ENCODE measurements at regions not wholly inside any gene's neighbourhood (a gene's known extent, or its start where the extent isn't known, plus 50 kb on each side); places are given as distances from the start of the nearest gene placed in this dataset.

DNA sequence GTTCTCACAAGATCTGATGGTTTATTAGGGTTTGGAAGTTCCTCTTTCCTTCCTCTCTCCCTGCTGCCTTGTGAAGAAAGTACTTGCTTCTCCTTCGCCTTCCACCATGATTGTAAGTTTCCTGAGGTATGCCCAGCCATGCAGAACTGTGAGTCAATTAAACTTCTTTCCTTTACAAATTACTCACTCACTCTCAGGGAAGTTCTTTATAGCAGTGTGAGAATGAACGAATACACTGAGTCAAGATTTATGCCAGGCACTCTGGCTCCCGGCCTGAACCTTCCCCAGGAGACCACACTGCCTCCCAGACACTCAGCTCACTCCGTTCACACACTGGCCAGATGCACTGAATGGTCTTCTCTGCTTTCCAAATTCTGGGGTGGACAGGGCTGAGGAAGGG lies 308.3 kb upstream of the AJAP1 start:
- H3K9ac ChIP-seq (ENCODE audit: low read depth in 1 of 2, low read length in 2 of 2) = no peak overlapping the region
- H3K27ac ChIP-seq (ENCODE audit: low read depth in 2 of 2, low read length in 2 of 2) = no peak overlapping the region
- H3K27me3 ChIP-seq (ENCODE audit: control insufficient read depth in 2 of 2, insufficient read depth in 2 of 2, low read length in 2 of 2) = no peaks in the 10 kb centered on the region
- no peaks in the 10 kb centered on the region for H3K4me1 ChIP-seq (ENCODE audit: control insufficient read depth in 2 of 2, insufficient read depth in 2 of 2, low read length in 2 of 2)
- no peak overlapping the region for H3K4me3 ChIP-seq (ENCODE audit: low read length in 2 of 2)
- no peaks in the 10 kb centered on the region for H3K9me3 ChIP-seq (ENCODE audit: control insufficient read depth in 2 of 2, low read length in 2 of 2)
- H3K36me3 ChIP-seq (ENCODE audit: control insufficient read depth in 2 of 2, insufficient read depth in 2 of 2, low read length in 2 of 2) = no peaks in the 10 kb centered on the region

DNA sequence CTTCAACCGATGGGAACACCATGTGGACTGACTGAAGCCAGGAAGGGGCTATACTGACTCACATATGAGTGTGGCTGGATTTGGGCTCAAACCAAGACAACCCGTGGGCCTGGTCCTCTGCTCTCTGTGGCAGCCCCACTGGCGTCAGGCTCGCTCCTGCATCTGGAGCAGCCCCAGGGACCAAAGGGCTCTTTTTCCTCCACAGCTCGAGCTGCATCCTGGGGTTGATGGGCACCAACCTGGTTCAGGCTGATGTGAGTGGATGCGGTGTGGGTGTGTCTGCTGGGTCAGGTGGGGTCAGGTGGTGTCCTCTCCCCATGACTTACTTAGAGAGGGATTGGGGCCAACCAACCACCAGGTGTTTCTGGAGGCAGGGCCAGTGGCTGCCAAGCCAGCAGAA lies 303.0 kb upstream of the AJAP1 start:
- H3K36me3 ChIP-seq (ENCODE audit: control insufficient read depth in 2 of 2, insufficient read depth in 2 of 2, low read length in 2 of 2) = no peaks in the 10 kb centered on the region
- no peak overlapping the region for H3K27ac ChIP-seq (ENCODE audit: low read depth in 2 of 2, low read length in 2 of 2)
- no peaks in the 10 kb centered on the region for H3K4me1 ChIP-seq (ENCODE audit: control insufficient read depth in 2 of 2, insufficient read depth in 2 of 2, low read length in 2 of 2)
- H3K9me3 ChIP-seq (ENCODE audit: control insufficient read depth in 2 of 2, low read length in 2 of 2) = no peaks in the 10 kb centered on the region
- no peak overlapping the region for H3K4me3 ChIP-seq (ENCODE audit: low read length in 2 of 2)
- no peak overlapping the region for H3K9ac ChIP-seq (ENCODE audit: low read depth in 1 of 2, low read length in 2 of 2)
- H3K27me3 ChIP-seq (ENCODE audit: control insufficient read depth in 2 of 2, insufficient read depth in 2 of 2, low read length in 2 of 2) = no peaks in the 10 kb centered on the region

DNA sequence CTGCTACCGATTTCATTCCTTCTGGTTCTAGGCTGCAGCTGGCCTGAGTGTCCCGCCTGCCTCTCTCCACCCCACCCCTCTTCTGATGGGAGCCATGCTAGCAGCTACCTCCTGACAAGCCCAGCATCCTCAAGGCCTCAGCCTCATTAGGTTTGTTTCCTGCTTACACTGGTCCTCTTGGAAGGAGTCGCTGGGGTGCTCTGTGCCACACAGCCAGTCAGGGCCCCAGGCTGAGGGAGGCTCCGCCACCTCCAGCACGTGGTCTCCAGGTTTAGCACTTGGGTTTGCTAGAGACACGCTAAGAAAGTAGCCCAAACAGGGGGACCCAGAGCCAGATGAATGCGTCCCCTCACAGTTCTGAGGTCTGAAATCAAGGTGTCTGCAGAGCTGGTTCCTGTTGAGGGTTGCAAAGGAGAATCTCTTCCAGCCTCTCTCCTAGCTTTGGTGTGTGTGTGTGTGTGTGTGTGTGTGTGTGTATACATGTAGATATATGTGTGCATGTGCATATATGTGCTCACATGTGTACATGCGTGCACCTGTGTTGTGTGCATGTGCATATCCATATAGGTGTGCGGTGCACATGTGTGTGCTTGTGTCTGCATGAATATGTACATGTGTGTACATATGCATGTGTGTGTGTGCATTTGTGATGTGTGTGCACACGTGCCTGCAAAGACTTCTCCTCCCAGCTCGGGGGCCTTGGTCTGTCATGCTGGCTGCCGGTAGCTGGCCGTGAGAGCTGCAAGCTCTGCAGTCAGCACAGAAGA lies 301.1 kb upstream of the AJAP1 start:
- no peak overlapping the region for H3K9ac ChIP-seq (ENCODE audit: low read depth in 1 of 2, low read length in 2 of 2)
- H3K27ac ChIP-seq (ENCODE audit: low read depth in 2 of 2, low read length in 2 of 2) = no peak overlapping the region
- no peaks in the 10 kb centered on the region for H3K9me3 ChIP-seq (ENCODE audit: control insufficient read depth in 2 of 2, low read length in 2 of 2)
- H3K4me1 ChIP-seq (ENCODE audit: control insufficient read depth in 2 of 2, insufficient read depth in 2 of 2, low read length in 2 of 2) = no peaks in the 10 kb centered on the region
- H3K36me3 ChIP-seq (ENCODE audit: control insufficient read depth in 2 of 2, insufficient read depth in 2 of 2, low read length in 2 of 2) = no peaks in the 10 kb centered on the region
- no peaks in the 10 kb centered on the region for H3K27me3 ChIP-seq (ENCODE audit: control insufficient read depth in 2 of 2, insufficient read depth in 2 of 2, low read length in 2 of 2)
- H3K4me3 ChIP-seq (ENCODE audit: low read length in 2 of 2) = no peak overlapping the region

DNA sequence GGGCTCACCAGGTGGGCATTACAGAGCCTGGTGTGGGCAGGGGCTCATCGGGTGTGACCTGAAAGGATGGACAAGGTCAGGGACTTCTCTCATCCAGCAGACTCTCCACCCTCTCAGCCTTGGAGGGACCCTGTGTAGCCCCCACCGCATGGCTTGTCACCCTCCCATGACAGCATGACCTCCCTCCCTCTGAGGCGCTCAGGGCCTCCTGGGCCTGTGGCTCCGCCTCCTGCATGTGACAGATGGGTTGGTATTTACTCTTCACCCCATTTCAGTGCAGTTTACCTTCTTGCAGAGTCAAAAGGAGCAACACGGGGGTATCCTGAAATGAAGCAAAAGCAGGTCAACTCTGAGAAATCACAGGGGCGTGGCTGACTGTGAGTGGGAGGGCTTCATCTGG lies 298.6 kb upstream of the AJAP1 start:
- Histone ChIP-seq H3K27ac (ENCODE audit: low read depth in 2 of 2, low read length in 2 of 2) (no peak overlapping the region), H3K9me3 (ENCODE audit: control insufficient read depth in 2 of 2, low read length in 2 of 2) (no peaks in the 10 kb centered on the region), H3K4me1 (ENCODE audit: control insufficient read depth in 2 of 2, insufficient read depth in 2 of 2, low read length in 2 of 2) (no peaks in the 10 kb centered on the region), H3K36me3 (ENCODE audit: control insufficient read depth in 2 of 2, insufficient read depth in 2 of 2, low read length in 2 of 2) (no peaks in the 10 kb centered on the region), H3K4me3 (ENCODE audit: low read length in 2 of 2) (no peak overlapping the region), H3K9ac (ENCODE audit: low read depth in 1 of 2, low read length in 2 of 2) (no peak overlapping the region), H3K27me3 (ENCODE audit: control insufficient read depth in 2 of 2, insufficient read depth in 2 of 2, low read length in 2 of 2) (no peaks in the 10 kb centered on the region)

DNA sequence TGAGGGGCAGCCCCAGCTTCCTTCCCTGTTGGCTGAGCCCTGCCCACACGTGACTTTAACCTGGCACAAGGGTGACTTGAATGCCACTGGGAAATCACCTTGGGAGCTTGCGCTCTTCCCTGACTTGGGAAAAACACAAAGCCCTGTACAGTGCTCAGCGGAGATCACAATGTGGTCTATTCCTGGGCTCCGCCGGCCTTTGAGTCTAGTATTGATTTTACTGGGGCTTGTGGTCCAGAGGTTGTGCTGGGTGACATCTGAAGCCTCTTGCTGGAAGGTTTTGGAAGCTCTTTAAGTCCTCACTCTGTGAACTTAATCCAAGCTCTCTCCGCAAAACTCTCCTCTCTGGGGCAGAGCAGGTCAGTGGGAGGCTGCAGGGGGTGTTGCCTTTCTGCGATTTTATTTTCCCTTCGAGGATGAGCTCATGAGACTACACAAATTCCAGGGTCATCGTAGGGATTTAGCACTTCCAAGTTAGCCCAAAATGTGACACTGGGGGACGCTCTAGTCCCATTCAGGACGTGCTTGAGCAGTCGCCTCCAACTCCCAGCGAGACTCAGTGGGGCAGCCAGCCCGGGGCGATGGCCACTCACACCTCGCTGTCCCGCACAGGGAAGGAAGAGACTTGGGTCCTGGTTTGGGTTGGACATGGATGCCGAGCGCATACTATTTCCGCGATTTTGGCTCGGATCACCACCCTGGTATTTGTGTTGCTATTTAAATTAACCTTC lies 291.9 kb upstream of the AJAP1 start:
- Histone ChIP-seq H3K4me3 (ENCODE audit: low read length in 2 of 2) (no peak overlapping the region), H3K27me3 (ENCODE audit: control insufficient read depth in 2 of 2, insufficient read depth in 2 of 2, low read length in 2 of 2) (no peaks in the 10 kb centered on the region), H3K9ac (ENCODE audit: low read depth in 1 of 2, low read length in 2 of 2) (no peak overlapping the region), H3K36me3 (ENCODE audit: control insufficient read depth in 2 of 2, insufficient read depth in 2 of 2, low read length in 2 of 2) (no peaks in the 10 kb centered on the region), H3K4me1 (ENCODE audit: control insufficient read depth in 2 of 2, insufficient read depth in 2 of 2, low read length in 2 of 2) (no peaks in the 10 kb centered on the region), H3K9me3 (ENCODE audit: control insufficient read depth in 2 of 2, low read length in 2 of 2) (no peaks in the 10 kb centered on the region), H3K27ac (ENCODE audit: low read depth in 2 of 2, low read length in 2 of 2) (no peak overlapping the region)

DNA sequence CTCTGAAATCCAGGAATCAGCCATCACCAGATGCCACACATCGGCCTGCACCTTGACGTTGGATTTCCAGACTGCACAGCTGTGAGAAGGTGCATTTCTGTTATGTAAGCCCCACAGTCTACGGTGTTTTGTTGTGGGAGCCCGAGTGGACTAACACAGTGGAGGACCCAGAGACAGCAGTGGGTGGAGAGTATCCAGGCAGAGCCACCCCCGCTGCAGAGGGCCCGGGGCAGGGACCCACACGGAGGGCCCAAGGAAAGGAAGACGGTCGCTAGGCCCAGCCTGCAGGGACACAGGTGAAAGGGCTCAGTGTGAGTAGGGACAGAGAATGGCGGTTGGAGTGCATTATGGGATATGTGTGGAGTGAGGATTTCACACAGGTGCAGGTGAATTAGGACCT lies 288.3 kb upstream of the AJAP1 start:
- Histone ChIP-seq H3K9me3 (ENCODE audit: control insufficient read depth in 2 of 2, low read length in 2 of 2) (no peaks in the 10 kb centered on the region), H3K27ac (ENCODE audit: low read depth in 2 of 2, low read length in 2 of 2) (no peak overlapping the region), H3K4me3 (ENCODE audit: low read length in 2 of 2) (no peak overlapping the region), H3K9ac (ENCODE audit: low read depth in 1 of 2, low read length in 2 of 2) (no peak overlapping the region), H3K27me3 (ENCODE audit: control insufficient read depth in 2 of 2, insufficient read depth in 2 of 2, low read length in 2 of 2) (no peaks in the 10 kb centered on the region), H3K36me3 (ENCODE audit: control insufficient read depth in 2 of 2, insufficient read depth in 2 of 2, low read length in 2 of 2) (no peaks in the 10 kb centered on the region), H3K4me1 (ENCODE audit: control insufficient read depth in 2 of 2, insufficient read depth in 2 of 2, low read length in 2 of 2) (no peaks in the 10 kb centered on the region)

DNA sequence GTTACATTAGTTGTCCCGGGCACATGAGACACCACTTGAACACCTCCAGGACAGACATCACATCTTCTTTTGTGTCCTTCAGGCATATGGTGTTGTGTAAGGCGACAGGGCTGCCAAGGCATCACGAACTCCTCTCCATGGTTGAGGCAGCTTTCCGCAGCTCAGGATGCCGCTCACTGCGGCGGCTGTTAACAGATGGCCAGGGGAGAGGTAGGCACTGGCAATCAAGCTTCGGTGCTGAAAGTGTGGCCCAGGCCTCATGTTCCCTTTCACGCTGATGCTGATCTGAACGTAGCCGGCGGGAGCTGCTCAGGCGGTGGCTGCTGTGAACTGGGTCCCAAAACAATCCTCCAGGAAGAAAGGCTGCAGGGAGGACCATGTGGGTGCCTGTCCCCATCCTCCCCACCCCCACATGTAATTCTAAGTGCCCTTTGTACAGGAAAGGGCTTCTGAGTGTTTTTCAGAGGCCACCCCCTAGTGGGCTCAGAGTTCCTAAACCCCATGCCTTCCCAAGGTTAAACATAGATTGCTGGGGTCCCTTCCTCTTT lies 287.1 kb upstream of the AJAP1 start:
- H3K27me3 ChIP-seq (ENCODE audit: control insufficient read depth in 2 of 2, insufficient read depth in 2 of 2, low read length in 2 of 2) = no peaks in the 10 kb centered on the region
- H3K9me3 ChIP-seq (ENCODE audit: control insufficient read depth in 2 of 2, low read length in 2 of 2) = no peaks in the 10 kb centered on the region
- H3K27ac ChIP-seq (ENCODE audit: low read depth in 2 of 2, low read length in 2 of 2) = no peak overlapping the region
- H3K4me1 ChIP-seq (ENCODE audit: control insufficient read depth in 2 of 2, insufficient read depth in 2 of 2, low read length in 2 of 2) = no peaks in the 10 kb centered on the region
- no peak overlapping the region for H3K9ac ChIP-seq (ENCODE audit: low read depth in 1 of 2, low read length in 2 of 2)
- H3K36me3 ChIP-seq (ENCODE audit: control insufficient read depth in 2 of 2, insufficient read depth in 2 of 2, low read length in 2 of 2) = no peaks in the 10 kb centered on the region
- no peak overlapping the region for H3K4me3 ChIP-seq (ENCODE audit: low read length in 2 of 2)

DNA sequence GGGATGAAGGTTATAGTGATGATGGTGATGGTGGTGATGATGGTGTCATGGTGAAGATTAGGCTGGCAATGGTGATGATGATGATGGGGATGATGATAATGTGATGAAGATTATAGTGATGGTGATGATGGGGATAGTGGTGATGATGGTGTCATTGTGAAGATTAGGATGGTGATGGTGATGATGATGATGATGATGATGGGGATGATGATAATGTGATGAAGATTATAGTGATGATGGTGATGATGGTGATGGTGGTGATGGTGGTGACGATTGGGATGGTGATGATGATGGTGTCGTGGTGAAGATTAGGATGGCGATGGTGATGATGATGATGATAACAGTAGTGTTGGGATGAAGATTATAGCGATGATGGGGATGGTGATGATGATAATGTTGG lies 285.1 kb upstream of the AJAP1 start:
- H3K27ac ChIP-seq (ENCODE audit: low read depth in 2 of 2, low read length in 2 of 2) = no peak overlapping the region
- H3K27me3 ChIP-seq (ENCODE audit: control insufficient read depth in 2 of 2, insufficient read depth in 2 of 2, low read length in 2 of 2) = no peaks in the 10 kb centered on the region
- H3K36me3 ChIP-seq (ENCODE audit: control insufficient read depth in 2 of 2, insufficient read depth in 2 of 2, low read length in 2 of 2) = no peaks in the 10 kb centered on the region
- no peaks in the 10 kb centered on the region for H3K4me1 ChIP-seq (ENCODE audit: control insufficient read depth in 2 of 2, insufficient read depth in 2 of 2, low read length in 2 of 2)
- H3K4me3 ChIP-seq (ENCODE audit: low read length in 2 of 2) = no peak overlapping the region
- H3K9ac ChIP-seq (ENCODE audit: low read depth in 1 of 2, low read length in 2 of 2) = no peak overlapping the region
- no peaks in the 10 kb centered on the region for H3K9me3 ChIP-seq (ENCODE audit: control insufficient read depth in 2 of 2, low read length in 2 of 2)

DNA sequence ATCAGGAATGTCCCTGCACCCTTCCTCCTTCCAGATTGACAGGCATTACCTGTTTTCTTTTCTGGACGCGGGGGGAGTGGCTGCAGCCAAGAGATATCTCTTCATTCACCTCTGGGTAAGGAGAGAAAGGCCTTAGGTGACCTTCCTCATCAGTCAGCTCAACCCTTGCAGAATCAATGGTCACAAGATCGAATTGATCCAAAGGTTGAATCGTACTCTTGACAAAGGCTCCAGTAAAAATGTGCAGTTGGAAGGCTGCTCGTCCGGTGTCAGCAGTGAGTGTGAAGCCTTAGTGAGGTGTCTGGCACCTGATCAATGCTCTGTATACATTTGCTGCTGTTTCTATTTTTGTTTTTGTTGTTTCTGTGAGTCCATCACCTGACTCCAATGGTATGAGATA lies 282.6 kb upstream of the AJAP1 start:
- Histone ChIP-seq H3K9ac (ENCODE audit: low read depth in 1 of 2, low read length in 2 of 2) (no peak overlapping the region), H3K4me1 (ENCODE audit: control insufficient read depth in 2 of 2, insufficient read depth in 2 of 2, low read length in 2 of 2) (no peaks in the 10 kb centered on the region), H3K27me3 (ENCODE audit: control insufficient read depth in 2 of 2, insufficient read depth in 2 of 2, low read length in 2 of 2) (no peaks in the 10 kb centered on the region), H3K36me3 (ENCODE audit: control insufficient read depth in 2 of 2, insufficient read depth in 2 of 2, low read length in 2 of 2) (no peaks in the 10 kb centered on the region), H3K9me3 (ENCODE audit: control insufficient read depth in 2 of 2, low read length in 2 of 2) (no peaks in the 10 kb centered on the region), H3K27ac (ENCODE audit: low read depth in 2 of 2, low read length in 2 of 2) (no peak overlapping the region), H3K4me3 (ENCODE audit: low read length in 2 of 2) (no peak overlapping the region)

DNA sequence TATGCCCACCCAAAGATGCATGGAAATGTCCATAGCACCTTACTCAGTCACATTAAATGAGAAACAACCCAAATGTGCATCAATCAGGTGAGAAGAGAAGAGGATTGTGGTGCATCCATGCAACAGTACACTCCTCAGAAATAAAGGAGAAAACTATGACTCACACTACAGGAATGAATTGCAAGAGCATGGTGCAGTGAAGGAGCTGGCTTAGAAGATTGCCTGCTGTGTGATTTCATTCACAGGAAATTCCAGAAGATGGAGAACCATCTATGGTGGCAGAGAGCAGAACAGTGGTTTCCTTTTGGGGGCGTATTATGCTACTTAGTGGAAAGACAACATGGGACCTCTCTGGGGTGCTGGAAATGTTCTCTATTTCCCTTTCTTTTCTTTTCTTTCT lies 278.6 kb upstream of the AJAP1 start:
- Histone ChIP-seq H3K4me3 (ENCODE audit: low read length in 2 of 2) (no peak overlapping the region), H3K9ac (ENCODE audit: low read depth in 1 of 2, low read length in 2 of 2) (no peak overlapping the region), H3K9me3 (ENCODE audit: control insufficient read depth in 2 of 2, low read length in 2 of 2) (peaks cover 0 to 2% of the 10 kb centered on the region in 2 donors), H3K4me1 (ENCODE audit: control insufficient read depth in 2 of 2, insufficient read depth in 2 of 2, low read length in 2 of 2) (no peaks in the 10 kb centered on the region), H3K27ac (ENCODE audit: low read depth in 2 of 2, low read length in 2 of 2) (no peak overlapping the region), H3K36me3 (ENCODE audit: control insufficient read depth in 2 of 2, insufficient read depth in 2 of 2, low read length in 2 of 2) (no peaks in the 10 kb centered on the region), H3K27me3 (ENCODE audit: control insufficient read depth in 2 of 2, insufficient read depth in 2 of 2, low read length in 2 of 2) (no peaks in the 10 kb centered on the region)
